Epithelial cell of esophagus (primary cell): ENCODE measurements at regions not wholly inside any gene's neighbourhood (a gene's known extent, or its start where the extent isn't known, plus 50 kb on each side); places are given as distances from the start of the nearest gene placed in this dataset.

ENCODE experiments used
- DNase-seq: peaks from one replicate; pipeline ENCODE4 v3.0.0; 2010; ENCODE audit warnings: low read depth
- H3K4me3 ChIP-seq: 2 replicates; pipeline ENCODE4 v1.5.1; 2011; ENCODE audit warnings: mild to moderate bottlenecking, low read length, control low read depth
- TF ChIP-seq, protein P1 (sequence below): IDR thresholded peaks from 2 replicates; pipeline ENCODE4 v1.5.1; 2011; ENCODE audit warnings: low read depth, mild to moderate bottlenecking, low read length, control low read depth, inconsistent platforms; ENCODE audit not compliant: insufficient read depth; ENCODE audit errors: missing control alignments

DNA sequence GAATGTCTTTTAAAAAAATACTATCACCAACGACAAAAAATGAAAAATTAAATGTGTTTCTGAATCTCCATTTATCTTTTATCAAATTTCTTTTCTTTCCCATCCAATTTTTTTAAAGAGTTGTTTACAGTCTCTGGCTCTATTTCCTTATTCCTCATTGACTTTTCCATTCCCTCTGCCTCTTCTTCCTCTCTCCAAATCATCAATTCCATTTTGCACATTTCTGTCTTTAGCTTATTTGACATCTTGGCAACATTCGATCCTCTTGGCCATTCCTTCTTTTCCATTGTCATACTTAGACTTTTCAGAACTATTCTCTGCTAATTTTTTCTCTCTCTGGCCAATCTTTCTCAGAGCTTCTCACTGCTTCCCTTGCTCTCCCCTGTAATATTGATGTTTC is 497.6 kb downstream of the PLPP3 start:
- no peak overlapping the region for H3K4me3 ChIP-seq
- TF ChIP-seq, protein P1, sequence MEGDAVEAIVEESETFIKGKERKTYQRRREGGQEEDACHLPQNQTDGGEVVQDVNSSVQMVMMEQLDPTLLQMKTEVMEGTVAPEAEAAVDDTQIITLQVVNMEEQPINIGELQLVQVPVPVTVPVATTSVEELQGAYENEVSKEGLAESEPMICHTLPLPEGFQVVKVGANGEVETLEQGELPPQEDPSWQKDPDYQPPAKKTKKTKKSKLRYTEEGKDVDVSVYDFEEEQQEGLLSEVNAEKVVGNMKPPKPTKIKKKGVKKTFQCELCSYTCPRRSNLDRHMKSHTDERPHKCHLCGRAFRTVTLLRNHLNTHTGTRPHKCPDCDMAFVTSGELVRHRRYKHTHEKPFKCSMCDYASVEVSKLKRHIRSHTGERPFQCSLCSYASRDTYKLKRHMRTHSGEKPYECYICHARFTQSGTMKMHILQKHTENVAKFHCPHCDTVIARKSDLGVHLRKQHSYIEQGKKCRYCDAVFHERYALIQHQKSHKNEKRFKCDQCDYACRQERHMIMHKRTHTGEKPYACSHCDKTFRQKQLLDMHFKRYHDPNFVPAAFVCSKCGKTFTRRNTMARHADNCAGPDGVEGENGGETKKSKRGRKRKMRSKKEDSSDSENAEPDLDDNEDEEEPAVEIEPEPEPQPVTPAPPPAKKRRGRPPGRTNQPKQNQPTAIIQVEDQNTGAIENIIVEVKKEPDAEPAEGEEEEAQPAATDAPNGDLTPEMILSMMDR = no peak
- no peak for DNase-seq

DNA sequence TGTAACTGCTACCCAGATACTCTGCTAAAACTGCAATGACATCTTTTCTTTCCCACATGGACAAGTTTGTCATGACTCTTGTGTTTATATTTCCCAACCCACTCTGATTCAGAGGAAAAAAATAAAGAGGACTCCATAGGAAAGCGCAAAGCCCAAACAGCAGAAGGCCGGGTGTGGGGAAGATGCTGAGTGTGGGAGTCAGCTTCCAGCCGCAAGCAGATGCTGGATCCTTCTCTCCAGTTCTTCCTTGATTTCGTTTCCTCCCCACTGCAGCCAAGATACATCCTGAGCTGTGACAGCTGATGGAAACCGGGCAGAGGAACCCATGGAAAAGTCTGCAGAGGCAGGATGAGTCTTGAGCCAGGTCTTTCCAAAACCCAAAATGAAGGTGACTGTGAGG is 498.2 kb downstream of the PLPP3 start:
- H3K4me3 ChIP-seq = no peak overlapping the region
- TF ChIP-seq, protein P1 = no peak
- peak; percentile 2 for DNase-seq

DNA sequence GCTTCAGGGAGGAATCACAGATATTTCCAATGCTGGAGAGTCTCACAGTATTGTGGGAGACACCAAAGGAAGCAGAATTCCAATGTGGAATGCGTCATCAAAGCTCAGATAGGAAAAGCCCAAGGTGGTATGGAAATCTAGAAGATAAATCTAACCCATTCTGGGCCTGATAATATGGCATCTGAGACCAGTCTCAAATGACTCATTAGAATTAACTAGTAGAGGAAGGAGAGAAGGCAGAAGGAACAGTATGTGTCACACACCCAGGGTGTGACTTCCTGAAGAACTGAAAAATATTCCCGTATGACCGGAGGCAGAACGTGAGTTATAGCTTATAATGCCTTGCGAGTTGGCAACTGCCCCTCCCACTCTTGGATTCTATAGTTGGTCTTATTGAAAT is 499.2 kb downstream of the PLPP3 start:
- DNase-seq = peak; percentile 43
- no peak overlapping the region for H3K4me3 ChIP-seq
- TF ChIP-seq, protein P1 = no peak

DNA sequence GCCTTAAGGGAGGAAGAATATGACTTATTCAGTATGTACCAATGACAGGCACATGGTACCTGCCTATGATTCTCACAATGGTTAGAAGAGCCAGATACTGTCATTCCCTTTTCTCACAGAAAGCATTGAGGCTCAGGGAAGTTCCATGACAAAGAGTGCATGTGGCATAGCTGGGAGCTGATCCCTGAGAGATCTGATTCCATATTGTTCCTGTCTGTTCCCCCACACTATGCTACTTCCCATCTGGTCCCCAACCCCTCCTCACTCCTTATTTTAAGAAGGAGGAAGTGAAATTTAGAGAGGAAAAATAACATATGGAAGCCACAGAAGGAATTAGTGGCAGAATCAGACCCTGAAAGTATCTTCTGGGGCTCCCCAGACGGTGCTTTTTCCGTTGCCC is 500.0 kb downstream of the PLPP3 start:
- H3K4me3 ChIP-seq = no peak overlapping the region
- TF ChIP-seq, protein P1 = no peak
- DNase-seq = no peak

DNA sequence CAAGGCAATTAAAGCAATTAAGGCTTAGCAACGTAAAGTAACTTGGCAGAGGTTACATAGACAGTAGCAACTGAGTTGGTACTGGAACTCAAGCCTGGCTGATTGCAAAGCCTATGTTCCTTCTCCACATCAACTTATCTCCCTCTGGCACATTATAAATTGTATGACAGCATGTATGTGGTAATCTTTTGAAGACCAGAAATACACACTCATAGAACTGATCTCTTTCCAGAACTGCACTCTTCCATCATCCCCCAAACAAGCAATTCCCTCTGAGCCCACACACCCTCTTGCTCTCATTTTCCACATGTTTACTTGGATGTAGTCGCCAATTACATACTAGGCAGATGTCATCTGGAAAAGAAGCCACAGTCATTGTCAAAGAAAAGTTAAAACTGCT is 502.2 kb downstream of the PLPP3 start:
- DNase-seq = no peak
- TF ChIP-seq, protein P1 = no peak
- H3K4me3 ChIP-seq = no peak overlapping the region

DNA sequence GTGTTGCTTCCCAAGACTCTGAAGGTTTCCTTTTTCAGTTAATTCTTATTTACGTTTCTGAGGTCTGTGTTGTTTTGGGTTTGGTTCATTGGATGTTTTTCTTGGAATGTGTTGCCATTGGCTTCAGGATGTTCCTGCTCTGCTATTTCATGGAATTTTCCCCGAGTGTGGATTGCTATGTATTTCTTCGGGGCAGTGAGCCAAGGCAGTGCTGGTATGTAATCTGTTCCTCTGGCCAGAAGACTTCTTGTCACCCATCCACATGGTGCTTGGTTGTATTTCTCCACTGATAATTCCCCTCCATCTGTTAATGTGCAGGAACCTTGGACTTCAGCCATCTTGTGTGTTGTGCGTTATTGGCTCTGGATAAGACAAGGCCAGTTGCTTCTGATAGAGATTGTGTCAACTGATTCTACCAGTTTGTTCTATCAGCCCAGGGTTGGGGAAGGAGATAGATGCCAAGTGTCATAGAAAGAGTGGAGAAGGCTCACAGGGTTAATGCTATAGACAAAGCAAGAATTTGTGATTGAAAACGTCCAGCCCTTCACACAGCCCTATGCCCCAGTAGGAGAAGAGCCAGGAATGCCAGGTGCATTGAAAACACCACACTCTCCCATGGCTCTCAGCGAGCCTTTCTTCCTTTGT is 505.2 kb downstream of the PLPP3 start:
- TF ChIP-seq, protein P1 = no peak
- no peak for DNase-seq
- no peak overlapping the region for H3K4me3 ChIP-seq

DNA sequence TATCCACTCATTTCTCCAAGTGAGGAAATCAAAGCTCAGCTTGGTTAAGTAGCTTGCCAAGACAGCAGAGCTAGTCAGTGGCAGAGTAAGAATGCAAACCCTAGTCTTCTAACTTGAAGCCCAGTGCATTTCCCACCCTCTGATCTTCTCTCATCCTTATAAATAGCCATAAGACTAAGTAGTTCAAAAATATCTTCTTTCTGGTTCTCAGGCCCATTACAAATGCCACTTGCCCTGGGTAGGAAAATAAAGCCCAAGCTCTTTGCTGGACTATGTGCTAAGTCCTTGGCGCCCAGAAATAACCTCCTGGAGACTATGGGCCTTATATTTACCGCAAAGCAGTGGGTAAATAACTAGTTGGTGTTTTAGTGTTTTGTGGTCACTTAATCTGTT is 505.8 kb downstream of the PLPP3 start:
- no peak overlapping the region for H3K4me3 ChIP-seq
- TF ChIP-seq, protein P1 = no peak
- DNase-seq = no peak
